IMR-90 (cell line): ENCODE measurements at regions not wholly inside any gene's neighbourhood (a gene's known extent, or its start where the extent isn't known, plus 50 kb on each side); places are given as distances from the start of the nearest gene placed in this dataset.

ENCODE experiments used
- ATAC-seq: fragments of 200-7000 bp; cut with Tn5 transposase; 2 replicates; pipeline ENCODE4 v1.9.1; 2020; ENCODE audit warnings: low read depth, mild to moderate bottlenecking, moderate library complexity
- BruUV-seq: library from RNA; stranded (reverse); fragments of 400-500 nt; replicated peaks from 2 replicates; lab custom pipeline; 2021; lab: Mats Ljungman, UMichigan
- CTCF ChIA-PET: fragments of 300-600 bp; formaldehyde crosslinking; extraction: SDS; loops from one replicate; lab custom pipeline; 2021; ENCODE audit warnings: antibody characterized with exemption; lab: Yijun Ruan, JAX
- POLR2A ChIA-PET: fragments of 300-600 bp; sonication (Branson Sonifier 250); formaldehyde crosslinking; loops from one replicate; lab custom pipeline; 2022; ENCODE audit warnings: antibody characterized with exemption; ENCODE audit not compliant: unreplicated experiment; lab: Charles Lee
- DNase-seq: peaks from one replicate; pipeline ENCODE4 v3.0.0; 2013
- H2AFZ ChIP-seq: replicated peaks from 2 replicates; pipeline ENCODE3; 2013; ENCODE audit warnings: low read length, mild to moderate bottlenecking; ENCODE audit not compliant: poor library complexity
- H2AK5ac ChIP-seq: 2 replicates; pipeline ENCODE4 v1.6.1; 2013; ENCODE audit warnings: low read depth, low read length, inconsistent platforms
- H2AK9ac ChIP-seq: replicated peaks from 2 replicates; pipeline ENCODE3; 2013; ENCODE audit warnings: mild to moderate bottlenecking, low read depth, low read length, moderate library complexity; ENCODE audit not compliant: poor library complexity
- H2BK120ac ChIP-seq: 2 replicates; pipeline ENCODE4 v1.6.1; 2013; ENCODE audit warnings: low read depth, low read length, inconsistent platforms
- H2BK15ac ChIP-seq: 3 replicates; pipeline ENCODE4 v1.6.1; 2013; ENCODE audit warnings: low read depth, low read length, inconsistent platforms
- H2BK20ac ChIP-seq: 2 replicates; pipeline ENCODE4 v1.6.1; 2013; ENCODE audit warnings: low read depth, mild to moderate bottlenecking, inconsistent platforms, low read length, moderate library complexity
- H2BK5ac ChIP-seq: 2 replicates; pipeline ENCODE4 v1.6.1; 2013; ENCODE audit warnings: mild to moderate bottlenecking, low read depth, low read length, inconsistent platforms; ENCODE audit not compliant: poor library complexity, severe bottlenecking
- H3K14ac ChIP-seq: replicated peaks from 2 replicates; pipeline ENCODE4 v1.6.1; 2013; ENCODE audit warnings: low read depth, low read length, inconsistent platforms
- H3K18ac ChIP-seq: 2 replicates; pipeline ENCODE4 v1.6.1; 2013; ENCODE audit warnings: low read depth, low read length, control low read depth
- H3K23ac ChIP-seq: 2 replicates; pipeline ENCODE4 v1.6.1; 2013; ENCODE audit warnings: low read depth, low read length, inconsistent platforms
- H3K27ac ChIP-seq: 2 replicates; pipeline ENCODE4 v1.5.1; 2013; ENCODE audit warnings: mild to moderate bottlenecking, control low read depth, low read length; ENCODE audit not compliant: insufficient read depth
- H3K27me3 ChIP-seq: 2 replicates; pipeline ENCODE4 v1.6.1; 2013; ENCODE audit warnings: low read length; ENCODE audit not compliant: control insufficient read depth, insufficient read depth
- H3K36me3 ChIP-seq: 2 replicates; pipeline ENCODE4 v1.6.1; 2013; ENCODE audit warnings: low read length, mixed read lengths; ENCODE audit not compliant: control insufficient read depth, insufficient read depth
- H3K4ac ChIP-seq: 2 replicates; pipeline ENCODE4 v1.6.1; 2013; ENCODE audit warnings: low read depth, low read length, inconsistent platforms
- H3K4me1 ChIP-seq: 2 replicates; pipeline ENCODE4 v1.6.1; 2013; ENCODE audit warnings: low read length, mixed read lengths; ENCODE audit not compliant: control insufficient read depth, insufficient read depth
- H3K4me2 ChIP-seq: 2 replicates; pipeline ENCODE4 v1.6.1; 2013; ENCODE audit warnings: low read depth, mild to moderate bottlenecking, control low read depth, low read length, moderate library complexity
- H3K4me3 ChIP-seq: 2 replicates; pipeline ENCODE4 v1.5.1; 2013; ENCODE audit warnings: low read depth, mild to moderate bottlenecking, control low read depth, low read length, moderate library complexity; ENCODE audit not compliant: insufficient read depth
- H3K56ac ChIP-seq: 2 replicates; pipeline ENCODE4 v1.6.1; 2013; ENCODE audit warnings: low read length, inconsistent platforms; ENCODE audit not compliant: insufficient read depth; ENCODE audit errors: extremely low read depth
- H3K79me1 ChIP-seq, 2 experiments: 2 replicates each; pipeline ENCODE4 v1.6.1; 2013; ENCODE audit warnings: low read length in 2 of 2, inconsistent platforms in 1 of 2, low read depth in 1 of 2
- H3K9ac ChIP-seq: 2 replicates; pipeline ENCODE4 v1.6.1; 2013; ENCODE audit warnings: low read depth, low read length, control low read depth
- H3K9me1 ChIP-seq: 2 replicates; pipeline ENCODE4 v1.6.1; 2013; ENCODE audit warnings: low read length, inconsistent platforms; ENCODE audit not compliant: insufficient read depth
- H3K9me3 ChIP-seq: 2 replicates; pipeline ENCODE4 v1.6.1; 2013; ENCODE audit warnings: low read length; ENCODE audit not compliant: control insufficient read depth, insufficient read depth
- H4K20me1 ChIP-seq: 2 replicates; pipeline ENCODE4 v1.6.1; 2013; ENCODE audit warnings: low read length, inconsistent platforms; ENCODE audit not compliant: insufficient read depth
- H4K5ac ChIP-seq: 2 replicates; pipeline ENCODE4 v1.6.1; 2013; ENCODE audit warnings: mild to moderate bottlenecking, low read depth, low read length, control low read depth
- H4K8ac ChIP-seq, 2 experiments: 2 replicates each; pipeline ENCODE4 v1.6.1; 2013; ENCODE audit warnings: low read depth in 2 of 2, low read length in 2 of 2, control low read depth in 1 of 2, inconsistent platforms in 1 of 2
- H4K91ac ChIP-seq: 2 replicates; pipeline ENCODE4 v1.6.1; 2013; ENCODE audit warnings: low read depth, low read length, inconsistent platforms; ENCODE audit not compliant: insufficient read depth
- BHLHE40 ChIP-seq: fragments of 150-350 bp; IDR thresholded peaks from 2 replicates; pipeline ENCODE4 v1.6.1; 2016; ENCODE audit warnings: mild to moderate bottlenecking, low read depth, low read length
- CHD1 ChIP-seq: IDR thresholded peaks from 2 replicates; pipeline ENCODE4 v1.6.1; 2012; ENCODE audit warnings: low read depth, low read length, improper control_type of control experiment
- MXI1 ChIP-seq: IDR thresholded peaks from 2 replicates; pipeline ENCODE4 v1.6.1; 2012; ENCODE audit warnings: low read depth, mild to moderate bottlenecking, low read length, moderate library complexity, borderline replicate concordance
- NFE2L2 ChIP-seq: fragments of 150-350 bp; IDR thresholded peaks from 2 replicates; pipeline ENCODE4 v1.6.1; 2016; ENCODE audit warnings: low read depth, mild to moderate bottlenecking, low read length
- POLR2A ChIP-seq: IDR thresholded peaks from 2 replicates; pipeline ENCODE4 v1.6.1; 2012; ENCODE audit warnings: mild to moderate bottlenecking, low read depth, low read length
- RAD21 ChIP-seq: IDR thresholded peaks from 2 replicates; pipeline ENCODE4 v1.6.1; 2012; ENCODE audit warnings: low read length, improper control_type of control experiment
- RFX5 ChIP-seq: IDR thresholded peaks from 2 replicates; pipeline ENCODE4 v1.8.0; 2012; ENCODE audit warnings: low read depth, mild to moderate bottlenecking, low read length, moderate library complexity
- USF2 ChIP-seq: fragments of 150-350 bp; IDR thresholded peaks from 2 replicates; pipeline ENCODE4 v1.6.1; 2017; ENCODE audit warnings: mild to moderate bottlenecking, antibody characterized with exemption, low read length, low read depth
- WGBS, 2 experiments: methylation state at CpG; one replicate each; pipeline versions ENCODE4 v1.1.5 to v1.1.7; 2013; ENCODE audit warnings: missing lambda C conversion rate in 2 of 2; ENCODE audit not compliant: insufficient read length in 1 of 2; ENCODE audit errors: extremely low coverage in 2 of 2; 5-methylcytosine and 5-hydroxymethylcytosine counted together
- dilution Hi-C: fragments of 300-500 bp; cut with HindIII; formaldehyde crosslinking; loops from one replicate; pipeline ENCODE4 v1.14.3; 2018; ENCODE audit warnings: low sequenced_read_pairs; ENCODE audit not compliant: unreplicated experiment
- in situ Hi-C: fragments of 300-500 bp; cut with MboI; formaldehyde crosslinking; loops from 3 replicates; pipeline ENCODE4 v1.14.3; 2019; ENCODE audit warnings: low sequenced_read_pairs, inconsistent platforms, mixed read lengths
- intact Hi-C: fragments of 100-400 bp; cut with micrococcal nuclease; formaldehyde crosslinking; loops from 2 replicates; pipeline ENCODE4 v1.10.0; 2022
- TF ChIP-seq, protein P1 (sequence below): fragments of 150-350 bp; IDR thresholded peaks from 2 replicates; pipeline ENCODE4 v1.6.1; 2016; ENCODE audit warnings: low read depth, mild to moderate bottlenecking, low read length, moderate library complexity, borderline replicate concordance
- TF ChIP-seq, protein P2 (sequence below): conservative IDR thresholded peaks from 2 replicates; pipeline ENCODE4 v1.5.1; 2012; ENCODE audit warnings: mild to moderate bottlenecking, low read depth, low read length, improper control_type of control experiment

- no peak overlapping the region for H3K4me2 ChIP-seq
- intact Hi-C loops, result no loop called here
- no peak overlapping the region for H3K9ac ChIP-seq
- H4K8ac ChIP-seq, result no peak overlapping the region
- no peaks in the 10 kb centered on the region for H3K4me1 ChIP-seq
- no CpG with 5 or more reads among the region's 6 CpGs for WGBS, 2 experiments
- ChIA-PET CTCF (no interaction called here), POLR2A (no interaction called here)
- no peak overlapping the region for H2AFZ ChIP-seq
- DNase-seq (no peak), ATAC-seq (no peak)
- H2AK9ac ChIP-seq, result no peak overlapping the region
- no peak overlapping the region for H3K27ac ChIP-seq
- no peak overlapping the region for H2BK120ac ChIP-seq
- no peaks in the 10 kb centered on the region for H3K9me1 ChIP-seq
- no peak overlapping the region for H2BK15ac ChIP-seq
- in situ Hi-C loops, result no loop called here
- dilution Hi-C loops, result no loop called here
- no peak overlapping the region for H4K91ac ChIP-seq
- no peak for TF ChIP-seq RFX5
- TF ChIP-seq BHLHE40, result no peak
- TF ChIP-seq RAD21, result no peak
- TF ChIP-seq, protein P1, sequence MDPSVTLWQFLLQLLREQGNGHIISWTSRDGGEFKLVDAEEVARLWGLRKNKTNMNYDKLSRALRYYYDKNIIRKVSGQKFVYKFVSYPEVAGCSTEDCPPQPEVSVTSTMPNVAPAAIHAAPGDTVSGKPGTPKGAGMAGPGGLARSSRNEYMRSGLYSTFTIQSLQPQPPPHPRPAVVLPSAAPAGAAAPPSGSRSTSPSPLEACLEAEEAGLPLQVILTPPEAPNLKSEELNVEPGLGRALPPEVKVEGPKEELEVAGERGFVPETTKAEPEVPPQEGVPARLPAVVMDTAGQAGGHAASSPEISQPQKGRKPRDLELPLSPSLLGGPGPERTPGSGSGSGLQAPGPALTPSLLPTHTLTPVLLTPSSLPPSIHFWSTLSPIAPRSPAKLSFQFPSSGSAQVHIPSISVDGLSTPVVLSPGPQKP, result no peak
- TF ChIP-seq, protein P2, sequence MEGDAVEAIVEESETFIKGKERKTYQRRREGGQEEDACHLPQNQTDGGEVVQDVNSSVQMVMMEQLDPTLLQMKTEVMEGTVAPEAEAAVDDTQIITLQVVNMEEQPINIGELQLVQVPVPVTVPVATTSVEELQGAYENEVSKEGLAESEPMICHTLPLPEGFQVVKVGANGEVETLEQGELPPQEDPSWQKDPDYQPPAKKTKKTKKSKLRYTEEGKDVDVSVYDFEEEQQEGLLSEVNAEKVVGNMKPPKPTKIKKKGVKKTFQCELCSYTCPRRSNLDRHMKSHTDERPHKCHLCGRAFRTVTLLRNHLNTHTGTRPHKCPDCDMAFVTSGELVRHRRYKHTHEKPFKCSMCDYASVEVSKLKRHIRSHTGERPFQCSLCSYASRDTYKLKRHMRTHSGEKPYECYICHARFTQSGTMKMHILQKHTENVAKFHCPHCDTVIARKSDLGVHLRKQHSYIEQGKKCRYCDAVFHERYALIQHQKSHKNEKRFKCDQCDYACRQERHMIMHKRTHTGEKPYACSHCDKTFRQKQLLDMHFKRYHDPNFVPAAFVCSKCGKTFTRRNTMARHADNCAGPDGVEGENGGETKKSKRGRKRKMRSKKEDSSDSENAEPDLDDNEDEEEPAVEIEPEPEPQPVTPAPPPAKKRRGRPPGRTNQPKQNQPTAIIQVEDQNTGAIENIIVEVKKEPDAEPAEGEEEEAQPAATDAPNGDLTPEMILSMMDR, result no peak
- no peak for TF ChIP-seq CHD1
- TF ChIP-seq USF2, result no peak
- no peak for TF ChIP-seq POLR2A
- TF ChIP-seq NFE2L2, result no peak
- no peak for TF ChIP-seq MXI1
- no peak overlapping the region for H2AK5ac ChIP-seq
- no peaks in the 10 kb centered on the region for H3K79me1 ChIP-seq
- H3K14ac ChIP-seq, result no peak overlapping the region
- no TSS peak for BruUV-seq
- H3K23ac ChIP-seq, result no peak overlapping the region
- no peak overlapping the region for H2BK20ac ChIP-seq
- H3K4me3 ChIP-seq, result no peak overlapping the region
- H3K27me3 ChIP-seq, result no peaks in the 10 kb centered on the region
- no peaks in the 10 kb centered on the region for H3K36me3 ChIP-seq
- no peak overlapping the region for H3K4ac ChIP-seq
- H3K18ac ChIP-seq, result no peak overlapping the region
- H2BK5ac ChIP-seq, result no peak overlapping the region
- no peaks in the 10 kb centered on the region for H3K9me3 ChIP-seq
- no peak overlapping the region for H4K5ac ChIP-seq
- H3K56ac ChIP-seq, result no peak overlapping the region
- no peaks in the 10 kb centered on the region for H4K20me1 ChIP-seq
Measured at GRCh38 chr1:63051886-63052285, 268.0 kb downstream of the ATG4C start.
